ENCODE measurements at regions not wholly inside any gene's neighbourhood (a gene's known extent, or its start where the extent isn't known, plus 50 kb on each side); places are given as distances from the start of the nearest gene placed in this dataset.

DNA sequence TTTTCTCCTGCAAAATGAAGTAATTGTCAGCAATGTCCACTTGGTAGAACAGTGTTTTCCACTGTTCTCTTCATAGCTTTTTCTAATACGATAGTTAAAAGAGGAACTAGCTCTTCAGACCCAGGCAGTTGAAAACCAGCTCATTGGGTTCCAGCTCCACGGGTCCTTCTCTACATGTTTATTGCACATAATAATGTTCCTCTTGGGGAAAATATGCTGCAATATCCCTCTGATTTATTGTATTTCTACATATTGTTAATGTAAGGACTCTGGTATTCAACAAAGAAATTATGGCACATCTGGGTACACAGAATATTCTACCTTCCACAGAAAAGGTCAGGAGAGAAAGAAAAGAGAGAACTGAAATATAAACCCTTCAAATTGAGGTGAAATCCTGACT lies 473.4 kb downstream of the TRIML1 start:
- in situ Hi-C loops (cut with MboI; ENCODE audit: low pct_unique_long_range_greater_than_20kb, low sequenced_read_pairs, unreplicated experiment): no loop called here
- no peak for DNase-seq (ENCODE audit: low spot score)
- TF ChIP-seq CTCF (IDR thresholded peaks at IDR 0.05; ENCODE audit: extremely low read depth, insufficient read depth, missing control alignments): no peak

DNA sequence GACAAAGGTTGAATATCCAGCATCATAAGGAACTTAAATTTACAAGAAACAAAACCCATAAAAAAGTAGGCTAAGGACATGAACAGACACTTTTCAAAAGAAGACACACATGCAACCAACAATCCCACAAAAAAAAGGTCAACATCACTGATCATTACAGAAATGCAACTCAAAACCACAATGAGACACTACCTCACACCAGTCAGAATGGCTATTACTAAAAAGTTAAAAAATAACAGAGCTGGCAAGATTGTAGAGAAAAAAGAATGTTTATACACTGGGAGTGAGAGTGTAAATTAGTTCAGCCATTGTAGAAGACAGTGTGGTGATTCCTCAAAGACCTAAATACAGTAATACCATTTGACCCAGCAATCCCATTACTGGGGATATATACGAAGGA lies 474.7 kb downstream of the TRIML1 start:
- DNase-seq (ENCODE audit: low spot score): no peak
- in situ Hi-C loops (cut with MboI; ENCODE audit: low pct_unique_long_range_greater_than_20kb, low sequenced_read_pairs, unreplicated experiment): no loop called here
- no peak for TF ChIP-seq CTCF (IDR thresholded peaks at IDR 0.05; ENCODE audit: extremely low read depth, insufficient read depth, missing control alignments)

DNA sequence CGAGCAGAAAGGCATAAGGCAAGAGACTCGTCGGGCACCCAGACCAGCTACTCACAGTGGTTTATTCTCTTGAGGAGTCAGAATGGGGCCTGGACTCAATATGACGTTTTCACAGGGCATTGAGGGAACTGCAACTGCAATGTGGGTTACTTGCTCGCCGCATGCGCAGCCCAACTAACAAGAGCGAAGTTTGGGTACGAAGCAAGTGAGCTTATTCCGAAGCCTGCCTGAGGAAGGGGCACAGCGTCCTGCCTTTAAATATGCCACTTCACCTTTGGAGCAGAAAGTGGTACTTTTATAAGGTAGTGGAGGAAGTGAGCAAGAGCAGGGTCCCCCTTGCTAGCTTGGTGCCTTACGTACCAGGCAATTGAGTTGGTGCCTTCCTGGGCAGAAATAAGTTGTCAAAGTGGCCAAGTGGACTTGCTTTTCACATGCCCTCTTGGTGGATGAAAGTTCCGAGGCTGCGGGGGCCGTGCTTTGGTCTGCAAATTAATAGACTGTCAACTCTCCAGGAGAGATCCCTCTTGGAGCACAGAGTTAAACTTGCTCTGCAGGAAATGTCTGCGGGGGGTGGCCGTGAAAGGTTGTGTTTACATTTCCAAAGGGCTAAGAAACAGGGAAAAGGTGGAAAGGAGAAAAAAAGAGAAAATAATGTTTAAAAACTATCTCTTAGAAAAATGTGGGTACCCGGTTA lies 480.4 kb downstream of the TRIML1 start:
- in situ Hi-C loops (cut with MboI; ENCODE audit: low pct_unique_long_range_greater_than_20kb, low sequenced_read_pairs, unreplicated experiment): no loop called here
- no peak for DNase-seq (ENCODE audit: low spot score)
- TF ChIP-seq CTCF (IDR thresholded peaks at IDR 0.05; ENCODE audit: extremely low read depth, insufficient read depth, missing control alignments): no peak

- DNase-seq (ENCODE audit: low spot score): no peak
- no peak for TF ChIP-seq CTCF (IDR thresholded peaks at IDR 0.05; ENCODE audit: extremely low read depth, insufficient read depth, missing control alignments)
- in situ Hi-C loops (cut with MboI; ENCODE audit: low pct_unique_long_range_greater_than_20kb, low sequenced_read_pairs, unreplicated experiment): no loop called here
Measured at GRCh38 chr4:188620608-188621007, 481.4 kb downstream of the TRIML1 start.

- no peak for TF ChIP-seq CTCF (IDR thresholded peaks at IDR 0.05; ENCODE audit: extremely low read depth, insufficient read depth, missing control alignments)
- in situ Hi-C loops (cut with MboI; ENCODE audit: low pct_unique_long_range_greater_than_20kb, low sequenced_read_pairs, unreplicated experiment): no loop called here
- DNase-seq (ENCODE audit: low spot score): no peak
Measured at GRCh38 chr4:188623314-188623854, 484.1 kb downstream of the TRIML1 start.

DNA sequence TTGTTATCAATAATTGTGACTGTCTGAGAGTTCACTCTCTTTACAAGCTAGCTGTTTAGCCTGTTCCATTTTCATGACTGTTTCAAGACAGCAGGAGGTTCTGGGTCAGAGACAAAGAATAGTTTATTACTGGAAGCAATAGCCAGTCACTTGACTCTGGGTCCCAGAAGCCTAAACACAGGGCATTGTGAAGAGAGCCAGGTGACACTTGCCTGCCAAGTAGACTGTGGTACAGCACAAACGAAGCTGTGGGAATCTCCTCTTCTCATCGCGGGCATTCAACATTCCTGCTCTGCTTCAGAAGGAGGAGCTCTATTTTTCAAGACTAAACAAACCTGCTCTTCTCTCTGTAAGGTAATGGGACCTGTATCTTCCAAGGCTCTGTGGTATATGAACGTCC lies 485.1 kb downstream of the TRIML1 start:
- no peak for TF ChIP-seq CTCF (IDR thresholded peaks at IDR 0.05; ENCODE audit: extremely low read depth, insufficient read depth, missing control alignments)
- in situ Hi-C loops (cut with MboI; ENCODE audit: low pct_unique_long_range_greater_than_20kb, low sequenced_read_pairs, unreplicated experiment): no loop called here
- DNase-seq (ENCODE audit: low spot score): no peak
